Ecto neural progenitor cell (in vitro differentiated cells): ENCODE measurements at regions not wholly inside any gene's neighbourhood (a gene's known extent, or its start where the extent isn't known, plus 50 kb on each side); places are given as distances from the start of the nearest gene placed in this dataset.
"Not testable (repeated sequence)": the region's sequence is repeated elsewhere in the genome, so short reads cannot be mapped to it uniquely, and the experiment has no call there.

Experiments used
- DNase-seq: peaks from one replicate; pipeline ENCODE4 v3.0.0-alpha.2; 2018; ENCODE audit warnings: low spot score

DNA sequence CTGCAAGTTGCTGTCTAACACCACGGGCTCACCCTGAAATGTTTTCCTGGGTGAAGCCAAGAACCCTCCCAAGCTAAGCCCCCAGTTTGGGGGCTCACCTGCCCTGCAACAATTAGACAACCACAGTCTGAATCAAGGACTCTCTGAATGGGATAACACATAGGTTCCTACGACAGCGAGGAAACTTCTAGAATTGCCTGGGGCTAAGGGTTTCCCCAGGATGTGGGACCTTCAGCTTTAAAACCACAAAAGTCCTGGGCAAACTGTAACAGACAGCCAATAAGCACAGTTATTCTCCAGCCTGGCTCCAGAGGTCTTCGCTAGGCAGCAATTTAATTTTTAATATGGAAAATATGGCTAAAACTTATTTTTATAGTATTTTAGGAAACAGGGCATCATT is 162.6 kb downstream of the PRKX start:
- DNase-seq: no peak

DNA sequence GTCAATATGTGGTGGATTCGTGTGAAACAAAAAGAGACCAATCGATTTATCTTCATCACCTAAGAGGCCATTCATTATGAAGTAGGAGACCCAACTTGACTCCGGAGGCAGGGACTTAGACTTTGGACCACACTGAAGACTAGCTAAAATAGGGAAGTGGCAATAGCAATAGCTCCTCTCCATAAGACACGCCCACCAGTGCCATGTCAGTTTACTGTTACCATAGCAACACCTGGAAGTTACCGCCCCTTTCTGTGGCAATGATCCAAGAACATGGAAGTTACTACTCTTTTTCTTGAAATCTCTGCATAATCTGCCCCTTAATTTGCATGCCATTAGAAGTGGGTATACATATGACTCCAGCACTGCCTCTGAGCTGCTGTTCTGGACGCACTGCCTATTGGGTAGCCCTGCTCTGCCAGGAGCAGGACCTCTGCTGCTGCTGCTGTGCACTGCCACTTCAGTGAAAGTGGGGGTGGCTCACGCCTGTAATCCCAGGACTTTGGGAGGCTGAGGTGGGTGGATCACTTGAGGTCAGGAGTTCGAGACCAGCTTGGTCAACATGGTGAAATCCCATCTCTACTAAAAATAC is 163.2 kb downstream of the PRKX start:
- DNase-seq: no peak

DNA sequence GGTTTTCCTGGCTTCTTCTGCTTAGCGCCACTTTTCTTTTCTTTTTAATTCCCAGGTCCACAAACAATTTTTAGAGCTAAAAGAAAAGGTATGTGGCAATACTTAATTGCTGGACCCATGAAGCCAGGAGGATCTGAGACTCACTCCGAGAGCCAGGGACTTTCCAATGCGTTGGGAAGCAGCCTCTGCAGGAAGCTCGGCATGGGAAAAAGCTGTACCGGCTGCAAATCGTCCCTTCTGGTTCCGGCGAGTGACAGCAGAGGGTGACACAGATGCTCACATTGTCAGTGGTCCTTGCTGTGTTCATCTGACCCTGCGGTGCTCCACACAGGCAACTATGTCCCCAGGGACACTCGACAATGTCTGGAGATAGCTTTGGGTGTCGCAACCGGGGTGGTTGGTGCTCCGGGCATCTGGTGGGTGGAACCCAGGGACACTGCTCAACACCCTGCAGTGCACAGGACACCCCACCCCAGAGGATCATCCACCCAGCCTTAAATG is 164.0 kb downstream of the PRKX start:
- no peak for DNase-seq

DNA sequence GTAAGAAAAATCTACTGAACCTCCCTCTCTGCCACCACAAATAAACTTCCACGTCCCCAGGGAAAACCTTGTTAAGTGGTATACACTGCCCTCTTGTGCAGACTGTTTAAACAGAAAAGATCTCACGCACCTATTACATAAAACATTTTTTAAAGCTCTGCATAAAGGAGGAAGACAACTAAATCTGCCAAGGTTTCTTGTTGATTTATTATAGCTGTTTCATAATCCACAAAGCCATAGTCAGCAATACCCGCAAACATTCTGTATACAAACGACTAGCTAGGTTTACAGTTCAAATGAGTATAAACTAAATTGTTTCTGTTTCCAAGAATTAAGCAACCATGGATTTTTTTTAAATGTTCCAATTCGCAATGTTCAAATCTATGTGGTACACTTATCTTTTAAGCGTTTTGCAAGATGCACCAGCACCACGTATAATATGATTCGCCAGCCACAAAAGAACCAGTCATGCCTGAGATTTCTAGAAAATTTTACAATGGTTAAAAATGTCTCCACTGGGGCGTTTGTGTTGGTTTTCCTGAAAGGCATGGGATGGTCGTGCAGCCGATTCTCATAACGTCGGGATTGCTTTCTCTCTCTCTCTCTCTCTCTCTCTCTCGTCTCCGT is 164.6 kb downstream of the PRKX start:
- no peak for DNase-seq

DNA sequence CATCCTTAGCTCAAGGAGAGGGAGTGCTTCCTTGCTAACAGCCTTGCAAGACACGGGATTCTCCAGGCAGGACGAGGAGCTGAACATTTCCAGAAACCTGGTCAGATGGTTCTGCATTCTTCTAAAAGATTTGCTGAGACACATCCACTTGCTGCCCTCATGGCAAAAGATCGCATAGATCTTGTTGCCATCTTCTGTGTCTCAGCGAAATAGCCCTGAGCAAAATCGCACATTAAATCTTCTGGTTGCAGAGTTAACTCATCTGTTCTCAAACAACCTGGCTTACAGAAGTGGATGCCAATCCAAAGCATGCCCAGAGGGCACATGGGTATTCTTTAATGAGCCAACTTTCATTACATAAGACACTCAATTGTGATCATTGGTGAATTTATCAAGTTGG is 167.5 kb downstream of the PRKX start:
- no peak for DNase-seq

DNA sequence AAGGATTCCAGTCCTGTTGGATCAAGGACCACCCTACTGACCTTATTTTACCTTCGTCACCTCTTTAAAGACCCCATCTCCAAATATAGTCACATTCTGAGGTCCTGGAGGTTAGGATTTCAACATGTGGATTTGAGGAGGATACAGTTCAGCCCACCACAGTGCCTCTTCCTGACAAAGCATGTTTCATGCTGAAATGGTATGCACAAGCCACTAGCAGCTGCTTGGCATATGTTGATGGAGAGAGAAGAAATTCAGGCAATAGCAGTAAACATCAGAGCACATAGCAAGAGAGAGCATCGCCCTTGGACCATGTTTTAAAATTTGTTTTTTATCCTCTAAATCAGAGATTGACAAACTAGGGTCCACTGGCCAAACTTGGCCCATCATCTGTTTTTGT is 172.1 kb downstream of the PRKX start:
- DNase-seq: no peak

DNA sequence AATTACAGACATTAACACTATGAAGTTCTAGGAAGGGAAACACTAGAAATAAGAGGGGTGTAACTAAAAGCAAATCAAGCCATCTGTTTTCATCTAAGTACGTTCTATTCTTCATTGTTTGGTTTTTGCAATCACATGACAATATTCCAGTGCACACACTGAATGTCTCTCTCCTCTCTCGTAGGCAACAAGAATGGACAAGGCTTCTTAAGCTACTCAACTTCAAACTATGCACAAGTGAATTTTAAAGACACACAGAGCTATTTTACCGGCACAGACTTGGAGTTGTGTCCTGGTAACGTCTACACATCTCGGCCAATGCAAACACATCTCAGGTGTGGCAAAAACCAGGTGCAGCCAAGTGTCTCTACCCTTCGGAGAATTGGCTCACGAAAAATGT is 173.3 kb downstream of the PRKX start:
- no peak for DNase-seq

DNA sequence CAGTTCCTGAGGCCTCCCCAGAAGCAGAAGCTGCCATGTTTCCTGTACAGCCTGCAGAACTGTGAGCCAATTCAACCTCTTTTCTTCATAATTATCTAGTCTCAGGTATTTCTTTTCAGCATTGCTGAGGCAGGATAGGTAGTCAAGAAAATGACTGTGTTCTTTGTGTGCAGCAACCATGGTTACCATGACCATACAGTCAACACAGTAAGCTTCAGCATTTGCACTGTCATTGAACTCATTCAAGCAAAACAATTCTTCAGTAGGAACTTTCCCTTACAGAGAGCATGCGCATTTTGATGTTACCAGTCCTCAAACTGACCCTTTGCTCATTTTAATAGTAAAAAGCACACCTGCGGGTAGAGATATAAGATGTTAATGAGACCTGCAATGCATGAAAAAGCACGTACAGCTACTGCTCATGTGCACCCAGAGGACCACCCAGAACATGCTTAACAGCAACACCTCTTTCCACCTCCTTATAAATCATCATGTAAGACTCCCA is 180.8 kb downstream of the PRKX start:
- DNase-seq: no peak

DNA sequence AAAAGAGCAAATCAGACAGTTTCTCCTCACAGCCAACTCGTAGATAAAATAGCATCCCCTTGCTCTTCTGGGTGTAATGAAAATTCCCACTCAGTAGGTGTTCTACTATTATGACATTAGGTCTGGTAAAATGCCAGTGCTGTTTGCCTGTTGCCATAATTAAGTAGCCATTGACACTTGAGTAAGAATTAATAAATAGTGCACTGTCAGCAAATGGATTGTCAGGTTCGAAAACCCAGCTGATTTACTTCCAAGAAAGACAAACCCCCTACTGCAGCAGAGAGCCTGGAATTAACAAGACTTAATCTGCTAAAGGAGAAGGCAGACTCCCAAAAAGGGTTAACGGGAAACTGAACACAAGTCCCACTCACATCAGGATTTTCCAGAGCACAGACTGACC is 182.0 kb downstream of the PRKX start:
- not testable (repeated sequence) for DNase-seq

DNA sequence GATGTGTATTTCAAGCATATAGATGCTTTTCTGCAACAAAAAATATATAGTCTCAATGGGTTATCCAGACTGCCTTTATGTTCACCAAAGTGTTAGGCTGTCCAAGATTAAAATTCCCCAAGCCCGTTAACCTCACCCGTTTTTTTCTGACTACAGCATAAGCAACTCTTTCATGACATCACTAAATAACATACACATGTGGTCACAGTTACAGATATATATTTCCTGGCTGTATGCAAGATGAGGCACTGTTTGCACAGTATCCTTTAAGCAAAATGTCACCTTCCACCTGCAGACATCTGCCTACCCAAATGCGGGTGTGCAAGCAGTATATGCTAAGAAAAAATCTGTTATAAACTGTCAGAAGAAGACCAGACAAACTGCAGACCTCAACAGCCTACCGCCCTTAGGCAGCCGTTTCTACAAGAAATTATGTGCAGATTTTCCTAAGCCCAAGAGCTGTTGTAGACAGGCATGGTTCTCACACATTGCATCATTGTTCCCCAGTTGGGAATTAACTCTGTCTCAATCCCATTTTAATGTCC is 183.1 kb upstream of the MXRA5 start:
- no peak for DNase-seq

DNA sequence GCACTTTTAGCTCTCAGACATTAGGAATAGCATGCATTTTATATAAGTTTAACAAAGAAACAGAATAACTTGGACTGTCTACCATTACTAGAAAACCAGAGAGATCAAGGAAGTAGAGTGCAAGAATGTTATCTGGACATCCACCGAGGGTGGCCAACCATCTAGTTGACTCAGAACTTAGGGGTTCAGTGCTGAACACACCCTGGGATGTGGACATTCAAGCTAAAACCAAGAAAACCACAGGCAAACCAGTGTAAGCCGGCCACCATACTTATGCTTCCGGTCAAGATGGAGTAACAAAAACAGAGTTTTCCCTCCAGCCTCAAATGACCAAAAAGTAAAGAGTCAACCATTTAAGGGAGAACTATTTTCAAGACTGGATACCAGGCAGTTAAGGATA is 181.4 kb upstream of the MXRA5 start:
- DNase-seq: no peak

DNA sequence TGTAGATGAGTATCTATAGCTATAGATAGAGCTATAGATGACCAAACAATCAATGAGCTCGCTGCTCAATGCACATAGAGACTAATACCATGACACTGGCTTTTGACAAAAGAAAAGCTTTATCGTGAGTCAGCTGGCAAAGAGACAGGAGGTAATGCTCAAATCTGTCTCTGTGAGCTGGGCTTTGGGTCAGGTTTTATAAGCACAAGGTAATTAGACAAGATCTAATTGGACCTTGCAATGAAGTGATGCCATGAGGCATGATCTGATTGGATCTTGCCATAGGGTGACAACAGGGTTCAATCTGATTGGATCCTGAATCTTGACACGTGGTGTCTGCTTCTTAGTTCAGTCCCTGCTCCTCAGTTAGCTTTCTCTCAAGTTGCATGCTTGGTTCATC is 180.7 kb upstream of the MXRA5 start:
- DNase-seq: no peak

DNA sequence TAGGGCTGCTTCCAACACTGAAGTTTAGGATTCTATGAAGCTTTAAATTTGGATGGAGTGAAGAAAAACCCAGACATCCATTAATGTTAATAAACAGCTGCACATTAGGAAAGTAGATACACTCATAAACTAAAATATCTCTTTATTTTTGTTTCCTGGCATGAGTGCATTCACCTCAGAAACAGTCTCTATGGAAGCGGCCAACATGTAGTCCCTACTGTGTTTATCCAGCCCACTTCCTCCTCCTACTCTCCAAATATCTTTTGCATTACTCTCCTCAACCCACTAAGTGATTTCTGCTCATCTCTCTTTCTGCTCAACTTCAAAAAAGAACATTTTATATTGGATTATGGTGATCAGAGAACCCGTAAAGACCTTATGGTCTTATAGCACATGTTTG is 180.3 kb upstream of the MXRA5 start:
- DNase-seq: no peak

DNA sequence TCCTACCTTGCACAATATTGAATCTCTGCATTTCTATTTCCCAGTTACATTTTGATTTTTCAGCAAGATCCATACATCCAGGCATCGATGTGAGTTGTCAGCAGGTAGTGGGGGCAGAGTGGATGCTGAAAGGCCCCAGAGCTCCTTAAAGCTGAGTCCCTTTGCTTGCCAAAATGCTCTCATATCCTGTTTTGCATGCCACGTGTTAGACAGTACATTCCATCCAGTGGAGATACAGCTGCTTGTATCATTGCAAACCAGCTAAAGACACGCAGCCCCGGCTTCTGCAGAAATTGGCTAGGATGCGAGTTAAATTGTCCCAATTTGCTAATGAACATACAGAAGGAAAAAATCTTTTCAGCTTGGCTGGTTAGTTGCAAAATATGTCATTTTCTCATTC is 179.6 kb upstream of the MXRA5 start:
- DNase-seq: no peak

DNA sequence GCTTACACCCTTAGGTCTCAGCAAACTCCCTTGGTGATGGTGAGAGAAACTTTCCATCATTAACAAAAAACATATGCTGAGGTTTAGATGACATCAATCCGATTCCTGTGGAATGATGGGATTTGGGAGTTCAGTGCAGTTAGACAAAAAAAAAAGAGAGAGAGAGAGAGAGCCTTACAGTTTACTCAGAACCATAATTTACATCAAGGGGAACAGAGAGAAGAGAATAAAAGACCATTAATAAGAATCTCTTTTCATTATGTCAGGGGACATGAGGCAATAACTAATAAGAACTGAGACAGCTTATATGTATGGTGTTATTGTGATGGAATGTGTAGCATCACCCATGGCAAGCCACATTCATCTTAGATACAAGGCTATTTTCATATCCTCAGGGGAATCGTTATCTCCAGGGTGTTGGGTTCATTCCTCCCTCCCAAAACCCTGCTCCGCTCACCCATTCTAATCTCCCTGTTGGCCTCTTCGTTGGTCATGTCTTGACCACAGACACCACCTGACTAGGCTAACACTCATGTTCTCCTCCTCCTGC is 175.7 kb upstream of the MXRA5 start:
- no peak for DNase-seq

DNA sequence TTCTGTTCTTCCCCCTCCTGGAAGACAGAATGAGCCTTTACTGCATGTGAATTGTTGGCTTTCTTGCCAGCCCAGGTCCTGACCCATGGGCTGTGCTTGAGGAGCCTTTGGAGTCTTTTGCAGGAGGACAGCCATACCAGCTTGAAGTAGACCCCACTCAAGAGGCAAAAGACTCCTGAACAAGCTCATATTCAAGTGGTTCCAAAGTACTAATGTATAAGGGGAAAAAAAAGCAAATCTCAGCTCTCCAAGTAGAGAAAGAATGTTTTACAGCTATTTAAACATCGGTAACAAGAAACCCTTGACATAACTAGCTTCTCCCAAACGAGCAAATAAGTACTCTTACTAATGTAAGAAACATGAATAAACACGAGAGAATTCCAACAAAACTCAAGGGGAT is 174.9 kb upstream of the MXRA5 start:
- no peak for DNase-seq

DNA sequence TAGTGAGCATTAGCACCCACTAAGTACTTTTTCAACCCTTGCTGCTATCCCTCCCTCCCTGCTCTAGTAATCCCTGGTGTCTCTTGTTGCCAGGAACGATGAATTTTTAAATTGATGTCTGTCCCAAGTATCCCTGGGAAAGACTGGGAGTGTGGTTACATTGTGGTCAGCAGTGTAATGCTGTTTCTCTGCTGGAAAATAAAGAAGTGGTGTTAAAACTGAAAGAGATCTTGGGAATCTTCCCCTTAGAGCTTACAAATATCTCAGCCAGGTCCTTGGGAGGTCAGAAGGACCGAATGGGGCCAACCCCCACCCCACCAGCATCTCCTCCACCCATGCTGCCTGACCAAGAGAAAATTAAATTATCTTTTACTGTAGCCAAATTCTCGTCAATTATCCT is 174.5 kb upstream of the MXRA5 start:
- DNase-seq: no peak

DNA sequence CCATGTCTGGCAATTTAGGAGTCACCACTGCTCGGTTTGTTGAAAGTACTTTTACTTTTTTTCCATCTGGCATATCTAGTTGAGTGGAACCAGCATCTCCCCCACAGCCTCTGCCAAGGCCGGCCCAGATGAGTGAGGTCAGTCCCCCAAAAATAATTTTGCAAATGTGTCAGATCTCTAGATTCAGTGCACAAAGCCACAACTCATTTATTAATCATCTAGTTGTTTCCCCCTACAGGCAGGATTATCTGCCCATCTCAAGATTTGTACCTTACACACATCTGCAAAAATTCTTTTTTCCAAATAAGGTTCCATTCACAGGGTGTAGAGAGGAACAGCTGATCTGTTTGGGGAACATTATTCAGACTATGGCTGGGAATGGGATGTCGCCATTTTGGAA is 174.0 kb upstream of the MXRA5 start:
- no peak for DNase-seq

DNA sequence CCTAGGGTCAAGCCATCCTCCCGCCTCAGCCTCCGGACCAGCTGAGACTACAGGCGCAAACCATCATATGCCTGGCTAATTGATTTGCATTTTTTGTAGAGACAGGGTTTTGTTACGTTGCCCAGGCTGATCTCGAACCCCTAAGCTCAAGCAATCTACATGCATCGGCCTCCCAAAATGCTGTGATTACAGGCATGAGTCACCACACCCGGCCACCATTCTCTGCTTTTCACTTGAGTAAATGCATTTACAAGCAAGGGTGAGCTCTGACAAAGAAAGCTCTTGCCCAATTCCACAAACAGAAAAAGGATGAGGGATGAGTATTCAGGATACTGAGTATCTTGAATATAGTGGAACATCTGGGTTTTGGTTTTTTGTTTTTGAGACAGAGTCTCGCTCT is 172.9 kb upstream of the MXRA5 start:
- DNase-seq: not testable (repeated sequence)

DNA sequence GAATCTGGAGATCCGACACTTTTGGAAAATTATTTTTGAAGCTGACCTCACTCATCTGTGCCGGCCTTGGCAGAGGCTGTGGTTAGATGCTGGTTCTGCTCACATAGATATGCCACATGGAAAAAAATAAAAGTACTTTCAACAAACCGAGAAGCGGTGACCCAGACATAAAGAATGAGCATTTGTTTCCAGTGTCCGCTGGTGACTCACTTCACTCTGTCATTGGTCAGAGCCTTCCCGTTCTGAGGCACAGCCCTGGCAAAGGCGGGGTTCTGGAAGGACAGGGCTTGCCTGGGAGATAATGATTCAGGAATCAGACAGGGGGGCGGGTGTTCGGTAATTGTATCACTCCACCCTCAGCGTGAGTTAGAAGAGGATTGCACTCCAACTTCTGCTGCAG is 172.4 kb upstream of the MXRA5 start:
- no peak for DNase-seq

DNA sequence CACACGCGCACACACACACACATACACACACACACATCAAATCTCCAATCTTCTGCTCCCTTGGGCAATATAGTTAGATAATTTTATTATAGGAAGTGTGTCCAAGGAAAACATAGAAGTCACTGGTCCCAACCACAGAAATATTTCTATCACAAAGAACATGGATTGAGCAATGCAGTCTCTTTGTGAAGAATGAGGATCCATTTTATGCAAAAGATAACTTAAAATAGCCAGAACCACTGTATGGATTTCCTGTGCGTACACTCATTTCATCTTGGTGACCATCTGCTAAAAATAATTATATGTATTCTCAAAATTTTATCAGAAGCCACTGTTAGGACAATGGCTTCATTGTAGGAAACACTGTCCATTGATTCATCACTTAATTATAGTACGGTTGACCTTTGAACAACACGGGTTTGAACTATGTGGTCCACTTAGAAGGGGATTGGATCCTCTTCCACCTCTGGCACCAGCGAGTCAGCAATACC is 169.6 kb upstream of the MXRA5 start:
- no peak for DNase-seq

DNA sequence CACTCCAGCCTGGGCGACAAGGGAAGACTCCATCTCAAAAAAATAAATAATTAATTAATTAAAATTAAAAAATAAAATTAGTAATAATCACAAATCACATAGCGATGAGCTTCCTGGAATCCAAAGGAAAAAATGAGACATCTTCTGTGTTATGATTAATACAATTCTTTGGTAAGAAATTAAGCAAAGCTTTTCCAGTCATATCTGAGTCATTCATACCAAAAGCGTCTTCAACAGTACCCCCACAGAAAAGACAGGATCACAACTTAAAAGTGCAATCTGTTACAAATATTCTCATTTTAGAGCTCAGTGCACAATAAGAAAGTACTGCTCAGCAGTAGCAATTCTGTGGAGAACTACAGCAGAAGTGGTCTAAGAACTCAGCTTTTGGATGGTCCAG is 168.5 kb upstream of the MXRA5 start:
- no peak for DNase-seq

DNA sequence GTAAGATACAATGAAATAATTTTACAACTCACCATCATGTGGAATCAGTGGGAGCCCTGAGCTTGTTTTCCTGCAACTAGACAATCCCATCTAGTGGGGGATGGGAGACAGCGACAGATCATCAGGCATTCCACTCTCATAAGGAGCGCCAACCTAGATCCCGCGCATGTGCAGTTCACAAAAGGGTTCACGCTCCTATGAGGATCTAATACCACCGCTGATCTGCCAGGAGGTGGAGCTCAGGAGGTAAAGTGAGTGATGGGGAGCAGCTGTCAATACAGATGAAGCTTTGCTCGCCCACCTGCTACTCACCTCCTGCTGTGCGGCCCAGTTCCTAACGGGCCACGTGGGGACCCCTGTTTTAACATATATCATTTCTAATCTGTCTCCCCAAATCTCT is 165.7 kb upstream of the MXRA5 start:
- peak; percentile 45 for DNase-seq
